Daoy (cell line): ENCODE measurements at regions not wholly inside any gene's neighbourhood (a gene's known extent, or its start where the extent isn't known, plus 50 kb on each side); places are given as distances from the start of the nearest gene placed in this dataset.

Experiments
- DNase-seq: peaks from one replicate; pipeline ENCODE4 v3.0.0-alpha.2; 2015; ENCODE audit warnings: low read depth

DNA sequence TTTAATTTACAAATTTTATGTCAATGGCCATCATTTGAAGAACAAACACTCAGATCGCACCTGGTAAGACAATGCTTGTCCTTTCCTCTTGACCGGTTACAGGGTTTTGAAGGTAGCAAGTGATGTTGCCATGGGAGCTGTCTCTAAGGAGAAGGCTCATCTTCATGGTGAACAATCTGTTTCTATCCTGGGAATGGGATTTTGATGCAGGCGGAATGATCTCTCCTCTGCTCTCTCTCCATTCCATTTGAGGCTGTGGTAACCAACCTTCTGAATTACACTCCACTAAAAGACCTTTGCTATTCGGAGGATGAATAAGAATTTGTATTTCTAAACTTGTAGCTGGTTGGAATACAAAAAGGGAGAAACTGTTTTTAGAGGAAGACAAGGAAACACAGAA, 57.9 kb upstream of the SLC5A9 start:
- DNase-seq = no peak

- DNase-seq = no peak
These were observed 61.9 kb upstream of the SLC5A9 start for GRCh38 chr1:48160486-48161132.

DNA sequence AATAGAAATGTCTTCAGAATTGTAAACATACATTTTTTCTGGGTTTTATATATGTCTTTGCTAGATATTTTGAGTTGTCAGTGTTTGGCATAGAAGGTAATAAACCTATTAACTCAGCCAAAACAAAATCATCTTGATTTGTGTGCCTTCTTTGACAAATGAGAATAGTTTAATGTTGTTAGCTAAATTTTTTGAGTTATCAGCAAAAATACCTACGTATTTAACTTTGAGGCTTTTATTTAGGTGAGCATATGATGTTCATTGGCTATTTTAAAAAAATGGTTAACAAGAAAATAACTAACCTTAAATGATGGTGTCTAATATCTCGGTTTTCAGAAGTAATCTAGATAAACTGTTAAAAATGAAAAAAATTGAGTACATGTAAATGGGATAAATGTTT, 83.2 kb upstream of the SLC5A9 start:
- no peak for DNase-seq

GRCh38 chr1:48127735-48128685, 94.5 kb upstream of the SLC5A9 start:
- no peak for DNase-seq

GRCh38 chr1:48123647-48124046, 98.9 kb upstream of the SLC5A9 start:
- no peak for DNase-seq

- DNase-seq = no peak
These were observed 100.6 kb upstream of the SLC5A9 start for GRCh38 chr1:48121955-48122354.

- DNase-seq = no peak
These were observed 101.9 kb upstream of the SLC5A9 start for GRCh38 chr1:48120621-48121020.

DNA sequence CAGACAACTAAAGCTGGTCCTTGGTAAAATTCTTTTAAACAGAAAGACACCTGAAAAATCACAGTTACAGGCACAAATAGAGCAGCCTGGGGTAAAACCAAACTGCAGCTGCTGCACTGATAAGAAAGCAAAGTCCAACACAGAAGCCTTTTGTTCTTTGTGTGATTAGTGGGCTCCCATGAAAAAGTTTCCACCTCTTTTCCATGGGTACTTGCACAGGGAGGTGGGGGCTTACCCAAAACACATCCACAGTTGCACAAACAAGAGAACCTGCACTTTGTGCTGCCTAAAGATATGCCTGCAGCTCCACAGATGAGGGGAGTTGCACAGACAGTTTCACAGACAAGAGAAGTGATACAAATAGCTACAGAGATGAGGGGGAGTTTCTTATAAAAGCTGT, 106.7 kb upstream of the SLC5A9 start:
- DNase-seq = no peak

- DNase-seq = no peak
These were observed 107.7 kb upstream of the SLC5A9 start for GRCh38 chr1:48114596-48115382.

DNA sequence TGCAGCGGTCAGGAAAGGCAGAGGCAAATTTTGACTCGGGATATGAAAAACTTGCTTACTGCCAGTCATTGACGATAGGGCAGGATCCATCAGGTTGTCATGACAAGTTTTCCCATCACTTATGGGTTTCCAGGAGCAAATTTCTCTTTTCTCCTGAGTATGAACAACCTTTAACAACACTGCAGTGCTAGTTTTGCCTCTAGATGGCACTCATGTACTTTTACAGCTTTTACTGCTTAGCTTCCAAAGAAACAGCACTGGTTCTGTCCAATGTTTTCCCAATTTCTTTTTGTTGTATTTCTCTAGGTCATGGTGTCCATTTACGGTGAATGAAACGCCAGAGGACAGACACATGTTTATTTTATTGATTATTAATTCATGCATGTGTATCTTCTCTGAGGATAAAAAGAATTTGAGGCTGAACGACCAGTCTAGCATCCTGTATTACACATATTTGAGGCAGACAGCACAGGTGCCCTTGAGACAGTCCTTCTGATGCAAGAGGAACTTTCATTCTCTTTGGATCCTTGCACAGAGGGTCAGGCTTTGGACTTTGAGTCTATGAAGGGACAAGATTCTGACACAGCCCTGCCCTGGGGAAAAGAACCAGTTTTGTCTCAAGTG, 112.3 kb upstream of the TRABD2B start:
- DNase-seq = peak; percentile 39

DNA sequence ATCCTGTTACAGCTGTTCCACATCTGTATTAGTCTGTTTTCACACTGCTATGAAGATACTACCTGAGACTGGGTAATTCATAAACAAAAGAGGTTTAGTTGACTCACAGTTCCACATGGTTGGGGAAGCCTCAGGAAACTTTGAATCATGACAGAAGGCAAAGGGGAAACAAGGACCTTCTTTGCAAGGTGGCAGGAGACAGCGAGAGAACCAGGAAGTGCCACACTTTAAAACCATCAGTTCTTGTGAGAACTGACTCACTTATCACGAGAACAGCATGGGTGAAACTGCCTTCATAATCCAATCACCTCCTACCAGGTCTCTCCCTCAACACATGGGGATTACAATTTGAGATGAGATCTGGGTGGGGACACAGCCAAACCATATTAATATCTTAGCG, 110.3 kb upstream of the TRABD2B start:
- no peak for DNase-seq

DNA sequence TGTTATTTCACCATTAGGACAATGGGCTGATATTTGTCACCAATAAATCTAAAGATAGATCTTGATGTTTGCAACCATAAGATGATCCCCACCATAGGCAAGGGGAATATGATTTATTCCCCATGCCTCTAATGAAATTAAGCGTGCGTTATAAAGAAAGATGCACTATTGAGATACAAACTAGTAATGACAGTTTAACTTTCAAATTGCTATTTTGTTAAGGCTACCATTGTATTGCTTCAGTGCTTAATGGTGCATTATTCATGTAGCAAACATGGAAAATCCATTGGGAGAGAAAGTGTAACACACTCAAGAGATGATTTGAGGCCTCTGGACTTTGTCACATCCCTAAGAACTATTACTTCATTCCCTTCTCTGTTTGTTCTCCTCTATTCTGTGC, 108.9 kb upstream of the TRABD2B start:
- no peak for DNase-seq

DNA sequence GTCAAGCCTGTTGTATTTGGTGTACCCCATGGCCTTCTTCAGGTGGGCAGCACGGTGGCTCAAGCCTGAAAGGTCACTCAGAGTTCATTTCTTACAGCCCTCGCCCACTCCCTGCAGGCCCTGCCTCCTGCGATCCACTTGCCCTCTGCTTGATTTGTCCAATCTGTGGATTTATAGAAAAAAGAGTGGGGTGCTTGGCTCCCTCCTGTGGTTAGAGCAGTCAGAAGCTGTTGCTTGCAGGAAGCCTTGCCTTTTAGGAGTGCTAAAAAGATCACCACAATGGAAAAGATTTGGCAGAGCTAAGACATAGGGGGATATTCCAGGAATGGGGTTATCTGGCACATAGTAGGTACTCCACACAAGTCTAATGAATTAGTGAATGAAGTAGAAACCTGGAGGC, 108.0 kb upstream of the TRABD2B start:
- DNase-seq = no peak

GRCh38 chr1:48103495-48103894, 106.3 kb upstream of the TRABD2B start:
- no peak for DNase-seq

DNA sequence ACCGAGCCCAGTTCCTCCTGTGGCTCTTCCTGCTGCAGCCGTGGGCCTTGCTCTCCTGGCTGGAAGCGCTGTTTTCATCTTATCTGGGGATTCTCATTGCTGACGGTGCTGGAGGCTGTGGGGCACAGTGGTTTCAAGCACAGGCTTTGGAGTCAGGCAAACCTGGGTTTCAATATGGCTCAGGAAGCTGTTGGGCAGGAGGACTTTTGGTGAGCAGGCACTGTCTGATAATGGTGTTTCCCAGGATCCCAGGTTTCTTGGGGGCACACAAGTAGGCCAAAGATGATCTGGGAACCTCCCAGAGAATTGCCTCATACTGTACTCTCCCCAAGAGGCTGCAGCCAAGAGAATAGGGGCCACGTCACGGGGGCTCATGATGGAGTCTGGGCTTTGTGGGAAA, 105.6 kb upstream of the TRABD2B start:
- no peak for DNase-seq

DNA sequence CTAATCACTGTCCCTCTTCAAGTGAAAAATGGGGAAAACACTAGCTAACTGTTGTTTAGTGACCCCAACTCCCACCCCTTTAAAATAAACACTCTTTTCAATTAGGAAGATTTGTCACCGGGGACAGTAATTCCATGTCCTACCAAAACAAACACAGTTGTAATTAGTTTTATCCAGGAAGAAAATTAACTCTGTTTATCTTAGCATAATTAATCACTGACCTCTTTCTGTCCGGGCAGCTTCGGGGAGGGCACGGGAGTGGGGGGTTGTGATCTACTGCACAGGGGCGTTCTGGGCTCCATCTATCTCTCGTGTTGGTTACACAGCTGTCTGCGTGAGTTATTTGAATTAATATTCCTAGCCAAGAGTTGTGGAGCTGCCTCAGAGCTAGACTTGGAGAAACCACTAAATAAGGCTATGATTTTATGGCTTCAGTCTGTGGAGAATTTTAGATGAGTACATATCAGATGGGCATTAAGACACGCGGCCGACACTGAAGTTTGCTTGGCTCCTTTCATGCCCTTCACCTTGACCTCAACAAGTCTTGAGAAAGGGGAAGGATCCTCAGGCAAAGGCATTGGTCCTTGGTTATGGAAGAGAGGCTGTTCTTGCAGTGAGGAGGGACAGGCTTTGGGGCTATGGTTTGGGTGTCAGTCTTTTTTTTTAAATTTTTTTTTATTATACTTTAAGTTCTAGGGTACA, 102.0 kb upstream of the TRABD2B start:
- no peak for DNase-seq

DNA sequence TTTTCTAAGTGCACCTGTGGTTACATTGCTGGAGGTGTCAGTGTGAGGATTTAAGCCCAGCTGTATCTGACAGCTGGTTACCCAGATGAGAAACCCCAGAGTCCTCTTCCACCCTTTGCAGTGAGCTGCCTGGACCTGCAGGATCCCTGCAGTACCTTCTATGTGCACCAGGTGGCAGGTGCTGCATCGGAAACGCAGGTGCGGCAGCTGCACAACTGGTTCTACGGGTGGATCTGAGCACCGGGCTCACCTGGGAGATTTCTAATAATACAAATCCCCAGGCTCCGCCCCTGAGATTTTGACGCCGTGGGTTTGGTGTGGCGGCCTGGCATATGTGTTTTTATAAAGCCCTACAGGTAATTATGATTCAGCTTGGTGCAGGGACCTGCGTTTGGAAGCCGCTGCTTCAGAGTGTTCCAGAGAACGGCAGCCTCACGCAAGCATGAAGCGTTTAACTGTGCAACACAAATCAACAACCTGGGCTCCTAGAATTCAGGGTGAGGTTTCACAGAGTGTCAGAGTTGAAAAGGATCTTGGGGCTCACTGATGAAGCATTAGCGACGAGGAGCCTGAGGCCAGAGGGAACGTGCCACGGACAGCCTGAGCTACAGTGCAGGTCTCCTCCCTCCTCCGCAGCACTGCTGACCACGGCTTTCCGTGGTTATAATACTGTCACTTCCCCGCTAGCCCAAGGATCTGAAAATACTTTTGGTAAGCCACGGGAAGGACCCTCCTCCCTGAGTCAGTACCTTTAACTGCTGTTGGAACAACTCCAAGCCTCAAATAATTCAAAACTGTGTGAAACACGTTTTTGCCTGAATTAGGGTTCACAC, 96.7 kb upstream of the TRABD2B start:
- DNase-seq = peak; percentile 76

GRCh38 chr1:48093147-48093546, 96.0 kb upstream of the TRABD2B start:
- no peak for DNase-seq

- no peak for DNase-seq
These were observed 95.2 kb upstream of the TRABD2B start for GRCh38 chr1:48092401-48092800.

- DNase-seq = no peak
These were observed 92.2 kb upstream of the TRABD2B start for GRCh38 chr1:48089356-48089891.
